OCI-LY3 (cell line): ENCODE measurements at regions not wholly inside any gene's neighbourhood (a gene's known extent, or its start where the extent isn't known, plus 50 kb on each side); places are given as distances from the start of the nearest gene placed in this dataset.

Experiments
- H2AFZ ChIP-seq: fragments of 200-600, 300-600 bp; shearing (Covaris generic); 2 replicates; pipeline ENCODE4 v1.6.0; 2014; ENCODE audit warnings: antibody characterized with exemption, low read depth, low read length
- H3K27ac ChIP-seq: fragments of 200-600, 300-600 bp; sonication (generic); 2 replicates; pipeline ENCODE4 v1.5.1; 2014; ENCODE audit warnings: mild to moderate bottlenecking, low read length, moderate library complexity, mixed read lengths
- H3K27me3 ChIP-seq: fragments of 200-600, 300-600 bp; sonication (generic); 2 replicates; pipeline ENCODE4 v1.6.1; 2014; ENCODE audit warnings: low read depth, low read length, mixed read lengths
- H3K36me3 ChIP-seq: fragments of 200-600, 300-600 bp; sonication (generic); replicated peaks from 2 replicates; pipeline ENCODE3; 2014; ENCODE audit warnings: low read depth, low read length, mixed read lengths
- H3K4me1 ChIP-seq: fragments of 300-600, 200-600 bp; sonication (generic); 2 replicates; pipeline ENCODE4 v1.6.1; 2014; ENCODE audit warnings: low read length, mixed read lengths
- H3K4me2 ChIP-seq: fragments of 200-600, 300-600 bp; sonication (generic); 2 replicates; pipeline ENCODE4 v1.6.1; 2014; ENCODE audit warnings: low read length, mixed read lengths
- H3K4me3 ChIP-seq: fragments of 300-600, 200-600 bp; sonication (generic); 2 replicates; pipeline ENCODE4 v1.5.1; 2014; ENCODE audit warnings: antibody characterized with exemption, mild to moderate bottlenecking, low read length, moderate library complexity
- H3K79me2 ChIP-seq: fragments of 300-600, 200-600 bp; shearing (Covaris generic); 2 replicates; pipeline ENCODE4 v1.6.1; 2014; ENCODE audit warnings: mild to moderate bottlenecking, low read length, mixed read lengths
- H3K9ac ChIP-seq: fragments of 300-600, 200-600 bp; shearing (Covaris generic); 2 replicates; pipeline ENCODE4 v1.6.0; 2014; ENCODE audit warnings: mild to moderate bottlenecking, low read length, moderate library complexity
- H3K9me3 ChIP-seq: fragments of 200-600, 300-600 bp; shearing (Covaris generic); 2 replicates; pipeline ENCODE4 v1.6.1; 2014; ENCODE audit warnings: low read length, mixed read lengths; ENCODE audit not compliant: insufficient read depth
- H4K20me1 ChIP-seq: fragments of 200-600, 300-600 bp; sonication (generic); 2 replicates; pipeline ENCODE4 v1.6.1; 2016; ENCODE audit warnings: low read length, mixed read lengths; ENCODE audit not compliant: insufficient read depth
- EZH2phosphoT487 ChIP-seq: fragments of 200-600 bp; shearing (Covaris generic); IDR thresholded peaks from 2 replicates; pipeline ENCODE4 v1.6.1; 2018; ENCODE audit warnings: antibody characterized with exemption, mixed run types, low read depth
- TF ChIP-seq, protein P1 (sequence below): fragments of 200-600, 300-600 bp; sonication (generic); IDR thresholded peaks from 2 replicates; pipeline ENCODE4 v1.5.1; 2014; ENCODE audit warnings: antibody characterized with exemption, low read length, low read depth

DNA sequence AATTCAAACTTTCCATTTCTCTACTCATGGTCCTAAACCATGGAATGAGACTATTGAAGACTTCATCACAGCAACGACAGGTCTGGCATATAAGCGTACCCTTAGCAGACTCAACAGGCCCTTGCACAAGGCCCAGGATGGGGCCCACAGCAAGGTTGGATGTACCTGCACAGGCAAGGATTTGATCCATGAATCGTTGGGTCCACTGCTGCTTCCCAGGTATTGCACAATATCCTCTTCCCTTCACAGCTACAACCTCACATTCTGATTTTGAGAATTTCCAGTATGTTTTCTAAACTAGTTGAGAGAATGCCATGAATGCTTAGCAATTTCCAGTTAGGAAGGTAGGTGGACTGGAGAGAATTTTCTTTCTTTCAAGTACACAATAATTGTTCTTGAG is 515.8 kb downstream of the SUCLG1 start:
- Histone ChIP-seq H3K4me2 (no peak overlapping the region), H3K4me3 (no peak overlapping the region), H2AFZ (no peak overlapping the region), H3K4me1 (no peaks in the 10 kb centered on the region), H3K9ac (no peak overlapping the region), H4K20me1 (no peaks in the 10 kb centered on the region), H3K36me3 (no peaks in the 10 kb centered on the region), H3K79me2 (no peaks in the 10 kb centered on the region), H3K27me3 (no peaks in the 10 kb centered on the region), H3K27ac (no peak overlapping the region), H3K9me3 (no peaks in the 10 kb centered on the region)
- no peak for TF ChIP-seq EZH2phosphoT487
- TF ChIP-seq, protein P1, sequence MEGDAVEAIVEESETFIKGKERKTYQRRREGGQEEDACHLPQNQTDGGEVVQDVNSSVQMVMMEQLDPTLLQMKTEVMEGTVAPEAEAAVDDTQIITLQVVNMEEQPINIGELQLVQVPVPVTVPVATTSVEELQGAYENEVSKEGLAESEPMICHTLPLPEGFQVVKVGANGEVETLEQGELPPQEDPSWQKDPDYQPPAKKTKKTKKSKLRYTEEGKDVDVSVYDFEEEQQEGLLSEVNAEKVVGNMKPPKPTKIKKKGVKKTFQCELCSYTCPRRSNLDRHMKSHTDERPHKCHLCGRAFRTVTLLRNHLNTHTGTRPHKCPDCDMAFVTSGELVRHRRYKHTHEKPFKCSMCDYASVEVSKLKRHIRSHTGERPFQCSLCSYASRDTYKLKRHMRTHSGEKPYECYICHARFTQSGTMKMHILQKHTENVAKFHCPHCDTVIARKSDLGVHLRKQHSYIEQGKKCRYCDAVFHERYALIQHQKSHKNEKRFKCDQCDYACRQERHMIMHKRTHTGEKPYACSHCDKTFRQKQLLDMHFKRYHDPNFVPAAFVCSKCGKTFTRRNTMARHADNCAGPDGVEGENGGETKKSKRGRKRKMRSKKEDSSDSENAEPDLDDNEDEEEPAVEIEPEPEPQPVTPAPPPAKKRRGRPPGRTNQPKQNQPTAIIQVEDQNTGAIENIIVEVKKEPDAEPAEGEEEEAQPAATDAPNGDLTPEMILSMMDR: no peak

DNA sequence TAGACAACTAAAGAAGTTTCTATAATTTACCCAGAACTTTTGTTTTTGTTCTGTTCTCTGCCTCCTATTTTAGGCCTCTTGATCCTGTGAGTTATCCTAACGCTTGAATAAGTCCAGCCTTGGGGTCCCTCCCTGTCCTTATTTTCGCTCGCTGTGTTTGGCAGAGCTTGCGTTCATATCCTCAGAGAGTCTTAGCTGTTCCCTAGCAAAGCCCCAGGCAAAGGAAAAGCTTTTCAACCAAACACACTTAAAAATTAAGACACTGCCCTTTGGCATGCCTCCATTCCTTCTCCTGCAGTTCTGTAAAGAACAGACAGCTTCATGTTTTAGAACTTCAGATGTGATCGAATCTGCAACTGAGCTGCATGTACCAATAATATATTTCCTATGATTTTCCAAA is 517.2 kb downstream of the SUCLG1 start:
- Histone ChIP-seq H3K27ac (no peak overlapping the region), H3K4me3 (no peak overlapping the region), H3K9me3 (no peaks in the 10 kb centered on the region), H3K79me2 (no peaks in the 10 kb centered on the region), H3K4me2 (no peak overlapping the region), H2AFZ (no peak overlapping the region), H3K36me3 (no peaks in the 10 kb centered on the region), H4K20me1 (no peaks in the 10 kb centered on the region), H3K4me1 (no peaks in the 10 kb centered on the region), H3K27me3 (no peaks in the 10 kb centered on the region), H3K9ac (no peak overlapping the region)
- no peak for TF ChIP-seq EZH2phosphoT487
- TF ChIP-seq, protein P1: no peak

DNA sequence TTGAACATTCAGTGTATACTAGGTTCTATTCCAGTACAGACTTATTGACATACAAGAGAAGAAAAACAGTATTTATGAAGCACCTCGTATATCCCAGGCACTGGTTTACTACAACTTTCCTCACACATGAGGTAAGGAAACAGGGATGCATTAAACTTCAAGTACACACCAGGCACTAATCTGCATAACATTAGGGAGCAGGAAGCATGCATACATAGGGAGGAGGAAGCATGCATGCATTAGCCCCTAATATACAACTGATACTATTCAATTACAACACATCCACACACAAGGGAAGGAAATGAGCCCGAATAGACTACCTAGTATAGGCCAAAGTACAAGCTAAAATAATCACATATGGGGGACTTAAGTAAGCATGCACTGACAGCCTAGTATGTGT is 525.3 kb downstream of the SUCLG1 start:
- Histone ChIP-seq H3K27me3 (no peaks in the 10 kb centered on the region), H3K9me3 (no peaks in the 10 kb centered on the region), H3K79me2 (no peaks in the 10 kb centered on the region)

DNA sequence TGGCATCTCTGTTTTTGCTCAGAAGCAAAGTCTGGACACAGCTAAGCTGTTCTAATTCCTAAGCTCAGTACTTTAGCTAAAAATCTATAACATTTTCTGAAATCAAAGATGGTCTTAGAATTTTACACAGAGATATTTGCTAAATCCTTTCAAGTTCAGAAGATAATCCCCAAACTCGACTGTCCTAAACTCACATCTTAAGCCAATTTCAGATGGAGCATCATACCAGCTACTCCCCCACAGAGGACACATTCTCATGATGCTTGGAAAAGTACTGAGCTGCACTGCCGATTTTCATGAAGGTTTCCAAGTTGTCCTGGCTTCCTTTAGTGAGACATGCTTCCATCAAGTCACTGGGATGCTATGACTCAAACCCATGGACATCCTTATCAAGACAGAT is 535.5 kb downstream of the SUCLG1 start:
- Histone ChIP-seq H3K27ac (no peak overlapping the region), H4K20me1 (no peaks in the 10 kb centered on the region), H2AFZ (no peak overlapping the region; the same call in 1 of the 2 replicates), H3K9me3 (no peaks in the 10 kb centered on the region), H3K4me3 (no peak overlapping the region), H3K4me1 (no peaks in the 10 kb centered on the region), H3K27me3 (no peaks in the 10 kb centered on the region), H3K79me2 (no peaks in the 10 kb centered on the region), H3K36me3 (no peaks in the 10 kb centered on the region), H3K4me2 (no peak overlapping the region), H3K9ac (no peak overlapping the region)
- TF ChIP-seq, protein P1: no peak
- no peak for TF ChIP-seq EZH2phosphoT487

More for the DNA sequence above, 525.3 kb downstream of the SUCLG1 start:
- Histone ChIP-seq H3K4me2 (no peak overlapping the region), H3K9ac (no peak overlapping the region), H3K4me3 (no peak overlapping the region), H4K20me1 (no peaks in the 10 kb centered on the region), H3K4me1 (no peaks in the 10 kb centered on the region), H3K27ac (no peak overlapping the region), H3K36me3 (no peaks in the 10 kb centered on the region), H2AFZ (no peak overlapping the region)
- TF ChIP-seq, protein P1: no peak
- TF ChIP-seq EZH2phosphoT487: no peak
